ENCODE measurements at regions not wholly inside any gene's neighbourhood (a gene's known extent, or its start where the extent isn't known, plus 50 kb on each side); places are given as distances from the start of the nearest gene placed in this dataset.

- WGBS, 2 experiments (ENCODE audit: extremely low coverage in 1 of 2, insufficient coverage in 1 of 2, insufficient read length in 1 of 2, insufficient replicate concordance in 2 of 2, low coverage in 1 of 2, low lambda C conversion rate in 2 of 2, missing lambda C conversion rate in 1 of 2) = 87% methylated on average over 5 of the region's 5 CpGs; no CpG with 5 or more reads in 1 of the 2 experiments
- H3K4me3 ChIP-seq (ENCODE audit: extremely low read depth in 1 of 4, insufficient read depth in 2 of 4, low read depth in 3 of 4, low read length in 4 of 4) = no peak overlapping the region
- H3K9ac ChIP-seq (replicated peaks in 1 of 4; ENCODE audit: extremely low read depth in 1 of 4, low read depth in 3 of 4, low read length in 3 of 4) = no peak overlapping the region
- no peak overlapping the region for H3K23ac ChIP-seq (ENCODE audit: insufficient read length)
- H4K8ac ChIP-seq (ENCODE audit: extremely low read depth, insufficient read depth, low read length) = no peak overlapping the region
- H2BK15ac ChIP-seq (ENCODE audit: low read length) = no peak overlapping the region
- H3K79me2 ChIP-seq (ENCODE audit: control insufficient read depth in 1 of 2, insufficient read depth in 2 of 2, low read length in 2 of 2) = no peaks in the 10 kb centered on the region
- CTCF ChIA-PET (ENCODE audit: partially characterized antibody) = interaction anchor here (0.8 to 1.8 kb wide), 2 partner anchors 11 to 147 kb away, joined by 3 read pairs; no protein-coding TSS in a partner anchor
- H2BK12ac ChIP-seq (ENCODE audit: low read depth, low read length) = no peak overlapping the region
- H3K27ac ChIP-seq (ENCODE audit: low read depth, low read length) = no peak overlapping the region
- TF ChIP-seq ASH2L (IDR thresholded peaks at IDR 0.05; ENCODE audit: low read length) (no peak), JUN (IDR thresholded peaks at IDR 0.05; ENCODE audit: low read depth, low read length) (no peak), RNF2 (IDR thresholded peaks at IDR 0.05; ENCODE audit: borderline replicate concordance, low read depth, low read length, missing control alignments, poor library complexity, severe bottlenecking) (no peak), EGR1 (IDR thresholded peaks at IDR 0.05; ENCODE audit: borderline replicate concordance, low read depth, low read length) (no peak), GABPA (IDR thresholded peaks at IDR 0.05; ENCODE audit: borderline replicate concordance, insufficient read depth, low read length) (no peak), SUZ12 (IDR thresholded peaks at IDR 0.05; ENCODE audit: low read length) (no peak), FOSL1 (IDR thresholded peaks at IDR 0.05; ENCODE audit: insufficient read depth, low read depth, low read length) (no peak)
- H3K79me1 ChIP-seq (ENCODE audit: low read depth, low read length) = no peaks in the 10 kb centered on the region
- H2BK5ac ChIP-seq (ENCODE audit: low read depth, low read length) = no peak overlapping the region
- no peak overlapping the region for H2BK20ac ChIP-seq (ENCODE audit: low read length)
- H3K27me3 ChIP-seq (replicated peaks in 1 of 4; ENCODE audit: control insufficient read depth in 3 of 4, extremely low read depth in 1 of 4, insufficient read depth in 3 of 4, low read length in 3 of 4) = no peaks in the 10 kb centered on the region
- no peak overlapping the region for H3K18ac ChIP-seq (ENCODE audit: extremely low read depth, low read length)
- DNase-seq (ENCODE audit: low read depth in 1 of 2, low spot score in 2 of 2) (no peak), FAIRE-seq (no peak)
- no peak overlapping the region for H4K5ac ChIP-seq (ENCODE audit: insufficient read length, low read depth, low read length)
- POLR2A ChIA-PET (ENCODE audit: partially characterized antibody) = interaction anchor here (0.7 kb wide), 1 partner anchor 28 kb away, joined by 3 read pairs; no protein-coding TSS in a partner anchor
- H3K9me3 ChIP-seq (ENCODE audit: insufficient read depth in 2 of 2, low read depth in 1 of 2, low read length in 1 of 2) = no peaks in the 10 kb centered on the region
- no peaks in the 10 kb centered on the region for H3K23me2 ChIP-seq (ENCODE audit: low read depth, low read length)
- H3K4ac ChIP-seq (replicated peaks; ENCODE audit: insufficient read length, low read depth, low read length) = no peak overlapping the region
- no peak overlapping the region for H3K56ac ChIP-seq (replicated peaks; ENCODE audit: insufficient read length, low read depth, low read length)
- H3K14ac ChIP-seq (ENCODE audit: insufficient read length) = no peak overlapping the region
- H3K4me2 ChIP-seq (ENCODE audit: insufficient read depth in 1 of 2, low read depth in 2 of 2, low read length in 2 of 2) = no peak overlapping the region
- H2AFZ ChIP-seq (ENCODE audit: low read length) = no peak overlapping the region
- H2AK5ac ChIP-seq (ENCODE audit: low read depth, low read length) = no peak overlapping the region
- no peak overlapping the region for H2BK120ac ChIP-seq (replicated peaks; ENCODE audit: low read depth, low read length)
- H3K4me1 ChIP-seq (replicated peaks in 1 of 4; ENCODE audit: control insufficient read depth in 3 of 4, insufficient read depth in 4 of 4, low read length in 3 of 4) = no peaks in the 10 kb centered on the region
- peaks cover 0 to 2% of the 10 kb centered on the region in 2 experiments for H4K20me1 ChIP-seq (replicated peaks in 1 of 2; ENCODE audit: control insufficient read depth in 1 of 2, insufficient read depth in 2 of 2, low read length in 2 of 2)
- no peaks in the 10 kb centered on the region for H3K36me3 ChIP-seq (ENCODE audit: control insufficient read depth in 2 of 4, insufficient read depth in 4 of 4, low read length in 3 of 4)
- no peak overlapping the region for H4K91ac ChIP-seq (replicated peaks; ENCODE audit: insufficient read length, low read length)
These were observed 235.6 kb downstream of the DACT1 start for GRCh38 chr14:58873228-58873953.
